Neural crest cell (in vitro differentiated cells): ENCODE measurements at regions not wholly inside any gene's neighbourhood (a gene's known extent, or its start where the extent isn't known, plus 50 kb on each side); places are given as distances from the start of the nearest gene placed in this dataset.

Source experiments
- DNase-seq: peaks from one replicate; pipeline ENCODE4 v3.0.0; 2021; ENCODE audit warnings: low read depth, mixed read lengths, low spot score
- H3K27ac Mint-ChIP-seq: one replicate; pipeline ENCODE4 v1.8.0; 2021; ENCODE audit warnings: mild to moderate bottlenecking, mixed read lengths; ENCODE audit not compliant: unreplicated experiment
- H3K27me3 Mint-ChIP-seq: 2 replicates; pipeline ENCODE4 v1.8.0; 2021; ENCODE audit warnings: low read depth, mild to moderate bottlenecking, mixed read lengths
- H3K36me3 Mint-ChIP-seq: 2 replicates; pipeline ENCODE4 v1.8.0; 2021; ENCODE audit warnings: low read depth, mild to moderate bottlenecking, mixed read lengths
- H3K4me1 Mint-ChIP-seq: 2 replicates; pipeline ENCODE4 v1.8.0; 2021; ENCODE audit warnings: mixed read lengths
- H3K4me3 Mint-ChIP-seq: one replicate; pipeline ENCODE4 v1.8.0; 2021; ENCODE audit warnings: mild to moderate bottlenecking, mixed read lengths
- H3K9me3 Mint-ChIP-seq: 2 replicates; pipeline ENCODE4 v1.8.0; 2021; ENCODE audit warnings: mixed read lengths
- CTCF ChIP-seq: fragments of 200-600 bp; sonication (generic); conservative IDR thresholded peaks from 2 replicates; pipeline ENCODE4 v1.5.0; 2021; ENCODE audit warnings: antibody characterized with exemption, mild to moderate bottlenecking

- no peak for TF ChIP-seq CTCF
- no peak overlapping the region for H3K27ac Mint-ChIP-seq
- H3K36me3 Mint-ChIP-seq = no peaks in the 10 kb centered on the region
- H3K4me1 Mint-ChIP-seq = peaks cover 16% of the 10 kb centered on the region
- H3K4me3 Mint-ChIP-seq = no peak overlapping the region
- no peak for DNase-seq
- H3K9me3 Mint-ChIP-seq = no peaks in the 10 kb centered on the region
- peaks cover 54% of the 10 kb centered on the region for H3K27me3 Mint-ChIP-seq
These were observed 260.3 kb downstream of the LRFN2 start for GRCh38 chr6:40326714-40327421.

- Mint-ChIP-seq H3K4me1 (peaks cover 6% of the 10 kb centered on the region), H3K27ac (no peak overlapping the region), H3K4me3 (no peak overlapping the region), H3K36me3 (no peaks in the 10 kb centered on the region), H3K27me3 (peaks cover 50% of the 10 kb centered on the region), H3K9me3 (no peaks in the 10 kb centered on the region)
- no peak for DNase-seq
- no peak for TF ChIP-seq CTCF
These were observed 261.4 kb downstream of the LRFN2 start for GRCh38 chr6:40325791-40326190.

GRCh38 chr6:40325041-40325440 is 262.1 kb downstream of the LRFN2 start:
- peaks cover 42% of the 10 kb centered on the region for H3K27me3 Mint-ChIP-seq
- no peaks in the 10 kb centered on the region for H3K9me3 Mint-ChIP-seq
- DNase-seq = no peak
- TF ChIP-seq CTCF = no peak
- H3K4me1 Mint-ChIP-seq = no peaks in the 10 kb centered on the region
- no peak overlapping the region for H3K4me3 Mint-ChIP-seq
- H3K27ac Mint-ChIP-seq = no peak overlapping the region
- no peaks in the 10 kb centered on the region for H3K36me3 Mint-ChIP-seq

- H3K9me3 Mint-ChIP-seq = no peaks in the 10 kb centered on the region
- peaks cover 38% of the 10 kb centered on the region for H3K27me3 Mint-ChIP-seq
- no peaks in the 10 kb centered on the region for H3K36me3 Mint-ChIP-seq
These were observed 263.1 kb downstream of the LRFN2 start for GRCh38 chr6:40323881-40324634.

GRCh38 chr6:40322336-40322735 is 264.8 kb downstream of the LRFN2 start:
- Mint-ChIP-seq H3K9me3 (peaks cover 2% of the 10 kb centered on the region), H3K36me3 (no peaks in the 10 kb centered on the region), H3K4me3 (no peak overlapping the region), H3K27me3 (peaks cover 31% of the 10 kb centered on the region), H3K27ac (no peak overlapping the region), H3K4me1 (no peaks in the 10 kb centered on the region)
- TF ChIP-seq CTCF = no peak
- no peak for DNase-seq

More at GRCh38 chr6:40323881-40324634, 263.1 kb downstream of the LRFN2 start:
- Mint-ChIP-seq H3K4me3 (no peak overlapping the region), H3K27ac (no peak overlapping the region), H3K4me1 (no peaks in the 10 kb centered on the region)
- DNase-seq = no peak
- no peak for TF ChIP-seq CTCF
